Transverse colon (tissue), 4 donors: ENCODE measurements at regions not wholly inside any gene's neighbourhood (a gene's known extent, or its start where the extent isn't known, plus 50 kb on each side); places are given as distances from the start of the nearest gene placed in this dataset.

Source experiments
- DNase-seq: peaks from one replicate; pipeline ENCODE4 v3.0.0-alpha.2; 2019
- H3K27ac ChIP-seq, 4 donors: fragments of 200-600 bp; sonication (generic); 2 replicates each; pipeline ENCODE4 v1.5.1; 2016 to 2018; ENCODE audit warnings: inconsistent platforms in 4 of 4
- H3K27me3 ChIP-seq: fragments of 200-600 bp; sonication (generic); 2 replicates; pipeline ENCODE4 v1.5.1; 2017; ENCODE audit warnings: inconsistent platforms
- H3K36me3 ChIP-seq, 4 donors: fragments of 200-600 bp; sonication (generic); 2 replicates each; pipeline ENCODE4 v1.5.1; 2017 to 2019; ENCODE audit warnings: inconsistent platforms in 4 of 4
- H3K4me1 ChIP-seq, 4 donors: fragments of 200-600 bp; sonication (generic); 2 replicates each; pipeline ENCODE4 v1.5.1; 2017 to 2020; ENCODE audit warnings: inconsistent platforms in 4 of 4
- H3K4me3 ChIP-seq, 4 donors: fragments of 200-600 bp; sonication (generic); 1 replicate in 1 of 4; 2 replicates in 3 of 4; pipeline versions ENCODE4 v1.5.1 to v1.6.1; 2017 to 2019; ENCODE audit warnings: inconsistent platforms in 4 of 4
- H3K9me3 ChIP-seq, 2 donors: fragments of 200-600 bp; sonication (generic); 2 replicates each; pipeline ENCODE4 v1.5.1; 2017 to 2019; ENCODE audit warnings: inconsistent platforms in 2 of 2
- CTCF ChIP-seq, 5 experiments: fragments of 200-600 bp in 3 of 5; fragments of 450-650 bp in 2 of 5; sonication (generic) in 3 of 5; IDR thresholded peaks; 1 replicate in 2 of 5; 2 replicates in 3 of 5; pipeline ENCODE4 v1.5.1; 2016 to 2017; ENCODE audit warnings: antibody characterized with exemption in 5 of 5, inconsistent platforms in 3 of 5, mild to moderate bottlenecking in 2 of 5, moderate library complexity in 1 of 5
- EP300 ChIP-seq: sonication (generic); formaldehyde crosslinking; IDR thresholded peaks from one replicate; pipeline ENCODE4 v1.6.1; 2017; ENCODE audit warnings: antibody characterized with exemption, low read depth
- POLR2A ChIP-seq: fragments of 450-650 bp; IDR thresholded peaks from one replicate; pipeline ENCODE4 v1.6.1; 2016; ENCODE audit warnings: antibody characterized with exemption, mild to moderate bottlenecking, moderate library complexity
- POLR2AphosphoS5 ChIP-seq, 3 donors: sonication (generic); formaldehyde crosslinking; IDR thresholded peaks; one replicate each; pipeline ENCODE4 v1.6.1; 2016; ENCODE audit warnings: antibody characterized with exemption in 3 of 3
- WGBS, 2 donors: methylation state at CpG; one replicate each; pipeline ENCODE4 v1.1.5; 2018; ENCODE audit warnings: low coverage in 1 of 2; 5-methylcytosine and 5-hydroxymethylcytosine counted together
- in situ Hi-C, 4 donors: fragments of 200-750 bp; cut with MboI; loops; one replicate each; pipeline versions ENCODE4 v1.15.0 to v1.15.1; 2017; ENCODE audit warnings: low sequenced_read_pairs in 3 of 4, low pct_ligation_motif_present in 1 of 4, low pct_unique_long_range_greater_than_20kb in 1 of 4
- intact Hi-C: fragments of 100-400 bp; cut with DNase I; formaldehyde crosslinking; loops from one replicate; pipeline ENCODE4 v1.15.1; 2023; ENCODE audit warnings: low total_unique reads

DNA sequence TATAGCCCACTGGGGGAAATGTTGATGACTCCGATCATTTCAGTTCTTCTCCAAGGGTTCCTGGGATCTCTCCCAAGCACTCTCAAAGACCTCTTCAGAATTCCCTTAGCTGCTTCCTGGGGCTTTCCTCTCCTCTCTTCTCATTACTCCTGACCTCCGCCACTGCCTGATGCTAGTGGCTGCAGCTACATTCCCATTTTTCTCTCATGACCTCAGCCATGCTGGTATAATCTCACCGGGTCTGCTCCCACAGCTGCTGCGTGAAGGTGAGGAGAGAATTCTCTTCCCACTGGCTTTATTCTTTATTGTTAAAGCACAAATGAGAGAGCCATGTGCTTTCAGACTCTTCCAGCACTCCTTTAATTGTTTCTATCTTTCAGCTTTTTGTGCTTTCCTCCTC, 312.0 kb upstream of the ETAA1 start:
- no peaks in the 10 kb centered on the region for H3K27me3 ChIP-seq
- intact Hi-C loops (no loop called here), in situ Hi-C loops (no loop called here)
- TF ChIP-seq POLR2A (no peak), CTCF (IDR thresholded peaks at IDR 0.05) (no peak), EP300 (no peak)
- DNase-seq, result no peak
- no peaks in the 10 kb centered on the region for H3K36me3 ChIP-seq
- peak overlapping the region; percentile 36 to 60 (median 48) for H3K27ac ChIP-seq
- no peak overlapping the region for H3K4me3 ChIP-seq
- WGBS, 2 donors, result 83 to 84% methylated on average over 3 to 4 of the region's 4 CpGs
- H3K4me1 ChIP-seq, result peaks cover 0 to 5% (median 0%) of the 10 kb centered on the region in 4 donors
- no peaks in the 10 kb centered on the region for H3K9me3 ChIP-seq

DNA sequence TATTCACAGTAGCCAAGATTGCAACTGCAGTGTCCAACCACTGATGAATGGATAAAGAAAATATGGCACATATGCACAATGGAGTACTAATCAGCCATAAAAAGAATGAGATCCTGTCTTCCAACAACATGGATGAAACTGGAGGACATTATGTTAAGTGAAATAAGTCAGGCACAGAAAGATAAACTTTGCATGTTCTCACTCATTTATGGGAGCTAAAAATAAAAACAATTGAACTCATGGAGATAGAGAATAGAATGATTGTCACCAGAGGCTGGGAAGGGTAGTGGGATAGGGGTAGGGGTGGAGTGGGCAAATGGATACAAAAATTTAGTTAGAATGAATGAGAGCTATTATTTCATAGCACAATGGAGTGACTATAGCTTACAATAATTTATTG, 305.5 kb upstream of the ETAA1 start:
- in situ Hi-C loops, result no loop called here
- TF ChIP-seq POLR2A (no peak), EP300 (no peak), POLR2AphosphoS5 (IDR thresholded peaks at IDR 0.05) (no peak), CTCF (IDR thresholded peaks at IDR 0.05) (no peak)

DNA sequence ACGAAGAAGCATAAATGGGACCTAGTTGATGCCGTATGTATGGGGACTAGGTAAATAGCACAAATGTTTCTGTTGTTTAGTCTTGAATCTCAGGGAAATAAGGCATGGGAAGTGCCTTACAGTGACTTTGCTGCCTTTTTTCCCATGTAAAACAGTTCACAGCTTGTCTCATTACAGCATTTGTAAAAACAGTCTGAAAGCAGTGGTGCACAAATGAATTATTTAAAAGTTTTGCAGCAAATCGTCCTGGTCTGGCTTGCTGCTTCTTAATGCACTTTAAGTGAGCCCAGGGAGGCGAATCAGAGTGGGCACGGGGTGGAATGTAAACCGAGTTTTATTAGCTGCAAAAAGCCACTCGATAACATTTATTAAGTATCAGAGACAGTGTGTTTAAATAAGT, 302.0 kb upstream of the ETAA1 start:
- no peak overlapping the region for H3K27ac ChIP-seq
- no peaks in the 10 kb centered on the region for H3K27me3 ChIP-seq
- TF ChIP-seq POLR2A (no peak), EP300 (no peak), CTCF (IDR thresholded peaks at IDR 0.05) (no peak), POLR2AphosphoS5 (IDR thresholded peaks at IDR 0.05) (no peak)
- WGBS, 2 donors, result 55 to 57% methylated on average over 7 of the region's 7 CpGs
- peaks cover 0 to 3% (median 1%) of the 10 kb centered on the region in 4 donors for H3K4me1 ChIP-seq
- intact Hi-C loops (no loop called here), in situ Hi-C loops (no loop called here)
- no peaks in the 10 kb centered on the region for H3K9me3 ChIP-seq
- no peak for DNase-seq
- no peaks in the 10 kb centered on the region for H3K36me3 ChIP-seq
- H3K4me3 ChIP-seq, result no peak overlapping the region

More for the DNA sequence above, 305.5 kb upstream of the ETAA1 start:
- no peak overlapping the region for H3K27ac ChIP-seq
- intact Hi-C loops, result no loop called here
- peaks cover 0 to 3% (median 1%) of the 10 kb centered on the region in 4 donors for H3K4me1 ChIP-seq
- DNase-seq, result no peak
- no peaks in the 10 kb centered on the region for H3K36me3 ChIP-seq
- no peaks in the 10 kb centered on the region for H3K9me3 ChIP-seq
- no peaks in the 10 kb centered on the region for H3K27me3 ChIP-seq
- no peak overlapping the region for H3K4me3 ChIP-seq

GRCh38 chr2:67096886-67097285, 300.2 kb upstream of the ETAA1 start:
- Histone ChIP-seq H3K9me3 (no peaks in the 10 kb centered on the region), H3K36me3 (no peaks in the 10 kb centered on the region), H3K27me3 (no peaks in the 10 kb centered on the region), H3K4me3 (no peak overlapping the region), H3K27ac (no peak overlapping the region), H3K4me1 (peaks cover 0 to 3% (median 1%) of the 10 kb centered on the region in 4 donors)
- in situ Hi-C loops, result no loop called here
- TF ChIP-seq CTCF (IDR thresholded peaks at IDR 0.05), result no peak
- TF ChIP-seq POLR2AphosphoS5 (IDR thresholded peaks at IDR 0.05), result no peak
- no peak for TF ChIP-seq EP300
- no peak for TF ChIP-seq POLR2A
- no peak for DNase-seq
- intact Hi-C loops, result no loop called here
